GM12878 (cell line): ENCODE measurements at regions not wholly inside any gene's neighbourhood (a gene's known extent, or its start where the extent isn't known, plus 50 kb on each side); places are given as distances from the start of the nearest gene placed in this dataset.

Source experiments
- ATAC-seq: fragments of 200-7000 bp; cut with Tn5 transposase; 3 replicates; pipeline ENCODE4 v1.9.1; 2020; ENCODE audit warnings: mild to moderate bottlenecking, moderate library complexity
- BruUV-seq: library from RNA; stranded (reverse); fragments of 400-500 nt; replicated peaks from 2 replicates; lab custom pipeline; 2021; lab: Mats Ljungman, UMichigan
- CTCF ChIA-PET: fragments of 300-600 bp; sonication (Branson Sonifier 250); formaldehyde crosslinking; extraction: SDS; loops from one replicate; lab custom pipeline; 2021; ENCODE audit warnings: inconsistent platforms; lab: Yijun Ruan, JAX
- POLR2A ChIA-PET: fragments of 350-600 bp; formaldehyde crosslinking; extraction: SDS; loops from one replicate; lab custom pipeline; 2021; ENCODE audit warnings: inconsistent platforms; lab: Charles Lee
- RAD21 ChIA-PET: fragments of 300-600 bp; sonication (Branson Sonifier 250); formaldehyde crosslinking; loops from one replicate; lab custom pipeline; 2023; ENCODE audit warnings: antibody characterized with exemption; ENCODE audit not compliant: unreplicated experiment; lab: Charles Lee
- SMC1A ChIA-PET: fragments of 300-600 bp; sonication (Branson Sonifier 250); formaldehyde crosslinking; loops from one replicate; lab custom pipeline; 2023; ENCODE audit not compliant: unreplicated experiment, uncharacterized antibody; lab: Charles Lee
- DNase-seq: peaks from one replicate; pipeline ENCODE4 v3.0.0-alpha.2; 2011; ENCODE audit warnings: low read depth, low spot score
- FAIRE-seq: peaks from 3 replicates; lab custom pipeline; 2011; peaks lifted over from hg19 to GRCh38; lab: Jason Lieb, UNC
- H2AFZ ChIP-seq: 2 replicates; pipeline ENCODE4 v1.6.0; 2011; ENCODE audit warnings: low read depth, low read length, control low read depth; ENCODE audit not compliant: control insufficient read depth
- H3K27ac ChIP-seq: 2 replicates; pipeline ENCODE4 v1.5.1; 2011; ENCODE audit warnings: control low read depth; ENCODE audit not compliant: control insufficient read depth, insufficient read depth
- H3K27me3 ChIP-seq, 2 experiments: replicated peaks in 1 of 2; 2 replicates each; pipeline versions ENCODE4 v1.6.0 to v1.6.1; 2011; ENCODE audit warnings: low read length in 1 of 2; ENCODE audit not compliant: control insufficient read depth in 2 of 2, insufficient read depth in 2 of 2
- H3K36me3 ChIP-seq, 2 experiments: 2 replicates each; pipeline ENCODE4 v1.5.1; 2011; ENCODE audit warnings: low read length in 1 of 2; ENCODE audit not compliant: control insufficient read depth in 2 of 2, insufficient read depth in 2 of 2
- H3K4me1 ChIP-seq: 2 replicates; pipeline ENCODE4 v1.6.1; 2011; ENCODE audit warnings: mild to moderate bottlenecking, low read length, moderate library complexity, mixed read lengths; ENCODE audit not compliant: control insufficient read depth, insufficient read depth
- H3K4me2 ChIP-seq: 2 replicates; pipeline ENCODE4 v1.6.0; 2011; ENCODE audit warnings: control low read depth; ENCODE audit not compliant: control insufficient read depth, insufficient read depth
- H3K4me3 ChIP-seq: fragments of 200-600 bp; sonication (generic); 2 replicates; pipeline ENCODE4 v1.5.1; 2016
- H3K79me2 ChIP-seq: 2 replicates; pipeline ENCODE4 v1.6.0; 2011; ENCODE audit warnings: low read length; ENCODE audit not compliant: control insufficient read depth, insufficient read depth
- H3K9ac ChIP-seq: 2 replicates; pipeline ENCODE4 v1.8.0; 2011; ENCODE audit warnings: low read length, control low read depth, mixed read lengths; ENCODE audit not compliant: control insufficient read depth, insufficient read depth
- H3K9me3 ChIP-seq: replicated peaks from 3 replicates; pipeline ENCODE4 v1.5.1; 2011; ENCODE audit warnings: mild to moderate bottlenecking, low read length; ENCODE audit not compliant: control insufficient read depth, insufficient read depth
- H4K20me1 ChIP-seq: 2 replicates; pipeline ENCODE4 v1.6.0; 2011; ENCODE audit not compliant: control insufficient read depth, insufficient read depth
- ATF7 ChIP-seq: fragments of 450-650 bp; IDR thresholded peaks from 2 replicates; pipeline ENCODE4 v1.6.1; 2016; ENCODE audit warnings: low read depth, mild to moderate bottlenecking
- BCL11A ChIP-seq: IDR thresholded peaks from 2 replicates; pipeline ENCODE4 v1.6.1; 2011; ENCODE audit warnings: low read depth, low read length
- BRCA1 ChIP-seq: IDR thresholded peaks from 2 replicates; pipeline ENCODE4 v1.6.1; 2011; ENCODE audit warnings: low read depth, low read length, improper control_type of control experiment
- CBFB ChIP-seq: IDR thresholded peaks from 2 replicates; pipeline ENCODE4 v1.6.1; 2016; ENCODE audit warnings: antibody characterized with exemption, low read depth
- CHD4 ChIP-seq: fragments of 200-600 bp; sonication (generic); IDR thresholded peaks from 2 replicates; pipeline ENCODE4 v1.6.1; 2016; ENCODE audit warnings: mild to moderate bottlenecking
- FOS ChIP-seq: IDR thresholded peaks from 3 replicates; pipeline ENCODE4 v1.6.1; 2011; ENCODE audit warnings: borderline replicate concordance; ENCODE audit not compliant: insufficient read length; ENCODE audit errors: extremely low read depth
- JUND ChIP-seq: IDR thresholded peaks from 2 replicates; pipeline ENCODE4 v1.6.1; 2012; ENCODE audit warnings: low read depth, mild to moderate bottlenecking, low read length, improper control_type of control experiment, moderate library complexity
- KAT2A ChIP-seq: conservative IDR thresholded peaks from 2 replicates; pipeline ENCODE4 v1.6.1; 2011; ENCODE audit warnings: low read depth, low read length; ENCODE audit not compliant: control insufficient read depth
- MAX ChIP-seq: IDR thresholded peaks from 2 replicates; pipeline ENCODE4 v1.6.1; 2012; ENCODE audit warnings: low read depth, low read length, improper control_type of control experiment
- RAD51 ChIP-seq: fragments of 450-650 bp; IDR thresholded peaks from 2 replicates; pipeline ENCODE4 v1.6.1; 2016; ENCODE audit warnings: moderate library complexity, mild to moderate bottlenecking, inconsistent platforms
- RELA ChIP-seq: fragments of 450-650 bp; IDR thresholded peaks from 2 replicates; pipeline ENCODE4 v1.8.0; 2014; ENCODE audit warnings: borderline replicate concordance; ENCODE audit not compliant: partially characterized antibody
- SMAD5 ChIP-seq: IDR thresholded peaks from 2 replicates; pipeline ENCODE4 v1.6.1; 2016; ENCODE audit warnings: antibody characterized with exemption, low read depth
- STAT1 ChIP-seq: fragments of 450-650 bp; conservative IDR thresholded peaks from 2 replicates; pipeline ENCODE4 v1.6.1; 2014; ENCODE audit warnings: antibody characterized with exemption, mild to moderate bottlenecking
- ZNF207 ChIP-seq: fragments of 450-650 bp; IDR thresholded peaks from 2 replicates; pipeline ENCODE4 v1.6.1; 2014; ENCODE audit warnings: antibody characterized with exemption, mild to moderate bottlenecking, borderline replicate concordance
- ZNF384 ChIP-seq: IDR thresholded peaks from 2 replicates; pipeline ENCODE4 v1.6.1; 2012; ENCODE audit warnings: low read depth, mild to moderate bottlenecking, low read length, improper control_type of control experiment, borderline replicate concordance
- WGBS: methylation state at CpG from one replicate; pipeline ENCODE4 v1.1.6; 2016; ENCODE audit warnings: low lambda C conversion rate; ENCODE audit not compliant: insufficient replicate concordance, insufficient coverage; ENCODE audit errors: missing lambda C conversion rate; 5-methylcytosine and 5-hydroxymethylcytosine counted together
- in situ Hi-C: fragments of 300-500 bp; cut with MboI; formaldehyde crosslinking; loops from 9 replicates; pipeline ENCODE4 v1.14.3; 2018; ENCODE audit warnings: mixed read lengths
- intact Hi-C: fragments of 100-400 bp; cut with micrococcal nuclease; formaldehyde crosslinking; loops from one replicate; pipeline ENCODE4 v1.14.2; 2022; ENCODE audit not compliant: unreplicated experiment
- TF ChIP-seq, protein P1 (sequence below): IDR thresholded peaks from 2 replicates; pipeline ENCODE4 v1.6.1; 2011; ENCODE audit warnings: mild to moderate bottlenecking, low read depth, low read length, moderate library complexity; ENCODE audit not compliant: insufficient replicate concordance
- TF ChIP-seq, protein P2 (sequence below): fragments of 450-650 bp; conservative IDR thresholded peaks from 2 replicates; pipeline ENCODE4 v1.6.1; 2017; ENCODE audit warnings: mild to moderate bottlenecking, moderate library complexity
- TF ChIP-seq, protein P3 (sequence below): fragments of 450-650 bp; IDR thresholded peaks from 2 replicates; pipeline ENCODE4 v1.6.1; 2016; ENCODE audit warnings: mild to moderate bottlenecking

GRCh38 chr9:105138306-105138801 lies 106.1 kb upstream of the SLC44A1 start:
- WGBS = 60% methylated on average over 5 of the region's 5 CpGs
- no peak overlapping the region for H3K27ac ChIP-seq
- ATAC-seq (no peak), FAIRE-seq (no peak), DNase-seq (no peak)
- no peak overlapping the region for H3K4me2 ChIP-seq
- no peaks in the 10 kb centered on the region; a peak in 1 of 4 replicates for H3K27me3 ChIP-seq
- no TSS peak for BruUV-seq
- H3K36me3 ChIP-seq = no peaks in the 10 kb centered on the region
- H3K4me1 ChIP-seq = peaks cover 2% of the 10 kb centered on the region; the same call in 1 of the 2 replicates
- no peak overlapping the region for H3K9ac ChIP-seq
- in situ Hi-C loops (no loop called here), intact Hi-C loops (no loop called here)
- H3K9me3 ChIP-seq = no peaks in the 10 kb centered on the region
- H2AFZ ChIP-seq = no peak overlapping the region
- CTCF ChIA-PET = interaction anchor here (1.0 kb wide), 1 partner anchor 275 kb away, joined by 4 read pairs; no protein-coding TSS in a partner anchor
- SMC1A ChIA-PET = no interaction called here
- RAD21 ChIA-PET = no interaction called here
- POLR2A ChIA-PET = interaction anchor here (0.7 kb wide), 1 partner anchor 48 kb away, joined by 4 read pairs; no protein-coding TSS in a partner anchor
- H3K4me3 ChIP-seq = no peak overlapping the region
- TF ChIP-seq SMAD5 (no peak), BCL11A (no peak), FOS (no peak), MAX (no peak), ZNF207 (no peak), RELA (no peak), CBFB (no peak), JUND (no peak), RAD51 (no peak), ATF7 (no peak), STAT1 (no peak), ZNF384 (no peak), CHD4 (no peak), KAT2A (no peak), BRCA1 (no peak)
- TF ChIP-seq, protein P1, sequence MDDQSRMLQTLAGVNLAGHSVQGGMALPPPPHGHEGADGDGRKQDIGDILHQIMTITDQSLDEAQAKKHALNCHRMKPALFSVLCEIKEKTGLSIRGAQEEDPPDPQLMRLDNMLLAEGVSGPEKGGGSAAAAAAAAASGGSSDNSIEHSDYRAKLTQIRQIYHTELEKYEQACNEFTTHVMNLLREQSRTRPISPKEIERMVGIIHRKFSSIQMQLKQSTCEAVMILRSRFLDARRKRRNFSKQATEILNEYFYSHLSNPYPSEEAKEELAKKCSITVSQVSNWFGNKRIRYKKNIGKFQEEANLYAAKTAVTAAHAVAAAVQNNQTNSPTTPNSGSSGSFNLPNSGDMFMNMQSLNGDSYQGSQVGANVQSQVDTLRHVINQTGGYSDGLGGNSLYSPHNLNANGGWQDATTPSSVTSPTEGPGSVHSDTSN = no peak
- TF ChIP-seq, protein P2, sequence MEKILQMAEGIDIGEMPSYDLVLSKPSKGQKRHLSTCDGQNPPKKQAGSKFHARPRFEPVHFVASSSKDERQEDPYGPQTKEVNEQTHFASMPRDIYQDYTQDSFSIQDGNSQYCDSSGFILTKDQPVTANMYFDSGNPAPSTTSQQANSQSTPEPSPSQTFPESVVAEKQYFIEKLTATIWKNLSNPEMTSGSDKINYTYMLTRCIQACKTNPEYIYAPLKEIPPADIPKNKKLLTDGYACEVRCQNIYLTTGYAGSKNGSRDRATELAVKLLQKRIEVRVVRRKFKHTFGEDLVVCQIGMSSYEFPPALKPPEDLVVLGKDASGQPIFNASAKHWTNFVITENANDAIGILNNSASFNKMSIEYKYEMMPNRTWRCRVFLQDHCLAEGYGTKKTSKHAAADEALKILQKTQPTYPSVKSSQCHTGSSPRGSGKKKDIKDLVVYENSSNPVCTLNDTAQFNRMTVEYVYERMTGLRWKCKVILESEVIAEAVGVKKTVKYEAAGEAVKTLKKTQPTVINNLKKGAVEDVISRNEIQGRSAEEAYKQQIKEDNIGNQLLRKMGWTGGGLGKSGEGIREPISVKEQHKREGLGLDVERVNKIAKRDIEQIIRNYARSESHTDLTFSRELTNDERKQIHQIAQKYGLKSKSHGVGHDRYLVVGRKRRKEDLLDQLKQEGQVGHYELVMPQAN = no peak
- TF ChIP-seq, protein P3, sequence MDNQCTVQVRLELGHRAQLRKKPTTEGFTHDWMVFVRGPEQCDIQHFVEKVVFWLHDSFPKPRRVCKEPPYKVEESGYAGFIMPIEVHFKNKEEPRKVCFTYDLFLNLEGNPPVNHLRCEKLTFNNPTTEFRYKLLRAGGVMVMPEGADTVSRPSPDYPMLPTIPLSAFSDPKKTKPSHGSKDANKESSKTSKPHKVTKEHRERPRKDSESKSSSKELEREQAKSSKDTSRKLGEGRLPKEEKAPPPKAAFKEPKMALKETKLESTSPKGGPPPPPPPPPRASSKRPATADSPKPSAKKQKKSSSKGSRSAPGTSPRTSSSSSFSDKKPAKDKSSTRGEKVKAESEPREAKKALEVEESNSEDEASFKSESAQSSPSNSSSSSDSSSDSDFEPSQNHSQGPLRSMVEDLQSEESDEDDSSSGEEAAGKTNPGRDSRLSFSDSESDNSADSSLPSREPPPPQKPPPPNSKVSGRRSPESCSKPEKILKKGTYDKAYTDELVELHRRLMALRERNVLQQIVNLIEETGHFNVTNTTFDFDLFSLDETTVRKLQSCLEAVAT = no peak
- TF ChIP-seq, all 136 proteins: peak for 0
- Histone ChIP-seq H3K79me2 (no peaks in the 10 kb centered on the region), H4K20me1 (no peaks in the 10 kb centered on the region)
